Fibroblast of lung (primary cell): ENCODE measurements at regions not wholly inside any gene's neighbourhood (a gene's known extent, or its start where the extent isn't known, plus 50 kb on each side); places are given as distances from the start of the nearest gene placed in this dataset.

Source experiments
- DNase-seq, 2 donors: peaks; one replicate each; pipeline versions ENCODE4 v3.0.0 to v3.0.0-alpha.2; 2010; ENCODE audit warnings: low read depth in 2 of 2
- H2AFZ ChIP-seq: 2 replicates; pipeline ENCODE4 v1.5.1; 2012; ENCODE audit warnings: low read length, control low read depth, inconsistent platforms
- H3K27ac ChIP-seq: 2 replicates; pipeline ENCODE4 v1.5.1; 2011; ENCODE audit warnings: low read length, control low read depth; ENCODE audit not compliant: insufficient read depth
- H3K27me3 ChIP-seq: 2 replicates; pipeline ENCODE4 v1.5.1; 2011; ENCODE audit warnings: mild to moderate bottlenecking, low read length; ENCODE audit not compliant: control insufficient read depth, insufficient read depth
- H3K36me3 ChIP-seq: 2 replicates; pipeline ENCODE4 v1.5.1; 2011; ENCODE audit warnings: low read length; ENCODE audit not compliant: control insufficient read depth, insufficient read depth
- H3K4me1 ChIP-seq: 2 replicates; pipeline ENCODE4 v1.5.1; 2011; ENCODE audit warnings: low read length; ENCODE audit not compliant: control insufficient read depth, insufficient read depth; ENCODE audit errors: extremely low read depth
- H3K4me2 ChIP-seq: 2 replicates; pipeline ENCODE4 v1.5.1; 2011; ENCODE audit warnings: low read length, control low read depth; ENCODE audit not compliant: insufficient read depth; ENCODE audit errors: extremely low read depth
- H3K4me3 ChIP-seq, 4 experiments: fragments of 200-600 bp in 1 of 4; sonication (generic) in 1 of 4; replicated peaks in 1 of 4; 2 replicates each; pipeline ENCODE4 v1.5.1; 2011 to 2016; ENCODE audit warnings: low read length in 4 of 4, low read depth in 3 of 4, mild to moderate bottlenecking in 3 of 4, control low read depth in 2 of 4, inconsistent platforms in 1 of 4, mixed read lengths in 1 of 4; ENCODE audit not compliant: insufficient read depth in 1 of 4; ENCODE audit errors: control extremely low read depth in 1 of 4
- H3K79me2 ChIP-seq: 2 replicates; pipeline ENCODE4 v1.5.1; 2012; ENCODE audit warnings: mild to moderate bottlenecking, low read length, inconsistent platforms; ENCODE audit not compliant: control insufficient read depth, insufficient read depth
- H3K9ac ChIP-seq: 2 replicates; pipeline ENCODE4 v1.5.1; 2011; ENCODE audit warnings: mild to moderate bottlenecking, low read length, control low read depth; ENCODE audit not compliant: insufficient read depth
- H3K9me3 ChIP-seq: 2 replicates; pipeline ENCODE4 v1.5.1; 2012; ENCODE audit warnings: low read depth, low read length; ENCODE audit not compliant: control insufficient read depth, insufficient read depth
- H4K20me1 ChIP-seq: 2 replicates; pipeline ENCODE4 v1.5.1; 2011; ENCODE audit warnings: low read length; ENCODE audit not compliant: control insufficient read depth, insufficient read depth; ENCODE audit errors: extremely low read depth
- CTCF ChIP-seq, 2 donors: IDR thresholded peaks in 1 of 2; conservative IDR thresholded peaks in 1 of 2; 1 replicate in 1 of 2; 2 replicates in 1 of 2; pipeline ENCODE4 v1.5.1; 2011 to 2012; ENCODE audit warnings: low read length in 2 of 2, control low read depth in 1 of 2, inconsistent platforms in 1 of 2, low read depth in 1 of 2, mild to moderate bottlenecking in 1 of 2
- EZH2 ChIP-seq: IDR thresholded peaks from 2 replicates; pipeline ENCODE4 v1.5.1; 2012; ENCODE audit warnings: low read length, control low read depth, mild to moderate bottlenecking; ENCODE audit errors: missing control alignments

GRCh38 chr9:103183701-103184171, 188.6 kb downstream of the CYLC2 start:
- TF ChIP-seq CTCF (conservative IDR thresholded peaks at IDR 0.05 in 1 of 2, IDR thresholded peaks at IDR 0.05 in 1 of 2; ENCODE audit: low read depth in 1 of 2, low read length in 2 of 2) (no peak), EZH2 (no peak)
- no peaks in the 10 kb centered on the region for H3K4me1 ChIP-seq
- H3K79me2 ChIP-seq: no peaks in the 10 kb centered on the region
- H3K9ac ChIP-seq: no peak overlapping the region
- no peaks in the 10 kb centered on the region for H3K9me3 ChIP-seq
- DNase-seq: no peak
- H3K36me3 ChIP-seq: no peaks in the 10 kb centered on the region
- no peaks in the 10 kb centered on the region for H3K27me3 ChIP-seq
- no peak overlapping the region for H3K4me2 ChIP-seq
- no peak overlapping the region for H2AFZ ChIP-seq
- no peaks in the 10 kb centered on the region for H4K20me1 ChIP-seq
- no peak overlapping the region for H3K27ac ChIP-seq
- H3K4me3 ChIP-seq: no peak overlapping the region

GRCh38 chr9:103186959-103187358, 191.8 kb downstream of the CYLC2 start:
- DNase-seq: no peak
- Histone ChIP-seq H3K27me3 (no peaks in the 10 kb centered on the region), H3K4me2 (no peak overlapping the region), H3K4me3 (no peak overlapping the region), H3K9ac (no peak overlapping the region), H3K4me1 (no peaks in the 10 kb centered on the region), H3K79me2 (no peaks in the 10 kb centered on the region), H3K36me3 (no peaks in the 10 kb centered on the region), H2AFZ (no peak overlapping the region), H3K27ac (no peak overlapping the region), H4K20me1 (no peaks in the 10 kb centered on the region), H3K9me3 (no peaks in the 10 kb centered on the region)
- TF ChIP-seq CTCF (conservative IDR thresholded peaks at IDR 0.05 in 1 of 2, IDR thresholded peaks at IDR 0.05 in 1 of 2; ENCODE audit: low read depth in 1 of 2, low read length in 2 of 2): no peak
- no peak for TF ChIP-seq EZH2

GRCh38 chr9:103188781-103189350, 193.7 kb downstream of the CYLC2 start:
- TF ChIP-seq CTCF (conservative IDR thresholded peaks at IDR 0.05 in 1 of 2, IDR thresholded peaks at IDR 0.05 in 1 of 2; ENCODE audit: low read depth in 1 of 2, low read length in 2 of 2): no peak
- no peaks in the 10 kb centered on the region for H4K20me1 ChIP-seq
- no peak overlapping the region for H3K4me3 ChIP-seq
- no peaks in the 10 kb centered on the region for H3K79me2 ChIP-seq
- no peak overlapping the region for H3K27ac ChIP-seq
- H3K9me3 ChIP-seq: no peaks in the 10 kb centered on the region
- no peak for DNase-seq
- H3K4me1 ChIP-seq: no peaks in the 10 kb centered on the region
- no peaks in the 10 kb centered on the region for H3K27me3 ChIP-seq
- no peak overlapping the region for H3K9ac ChIP-seq
- no peaks in the 10 kb centered on the region for H3K36me3 ChIP-seq
- H3K4me2 ChIP-seq: no peak overlapping the region
- no peak overlapping the region for H2AFZ ChIP-seq
